Renal cortical epithelial cell (primary cell): ENCODE measurements at regions not wholly inside any gene's neighbourhood (a gene's known extent, or its start where the extent isn't known, plus 50 kb on each side); places are given as distances from the start of the nearest gene placed in this dataset.

ENCODE experiments used
- DNase-seq: peaks from one replicate; pipeline ENCODE4 v3.0.0-alpha.2; 2011; ENCODE audit warnings: low read depth

GRCh38 chr12:46131732-46132469 lies 136.9 kb downstream of the SLC38A1 start:
- no peak for DNase-seq

DNA sequence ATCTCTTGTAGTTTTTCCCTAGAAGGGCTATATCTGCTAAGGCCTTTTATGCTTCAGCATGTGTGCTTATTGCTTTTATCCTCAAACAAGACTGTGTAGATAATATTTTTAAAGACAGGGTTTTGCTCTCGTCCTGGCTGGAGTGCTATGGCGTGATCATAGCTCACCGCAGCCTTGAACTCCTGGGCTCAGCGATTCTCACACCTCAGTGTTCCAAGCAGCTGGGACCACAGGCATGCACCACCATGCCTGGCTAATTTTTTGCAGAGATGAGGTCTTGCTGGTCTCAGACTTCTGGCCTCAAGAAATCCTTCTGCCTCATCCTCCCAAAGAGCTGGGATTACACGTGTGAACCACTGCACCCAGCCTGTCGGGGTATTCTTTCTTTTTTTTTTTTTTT lies 137.3 kb upstream of the SCAF11 start:
- DNase-seq: no peak

- no peak for DNase-seq
Measured at GRCh38 chr12:46126050-46126727, 135.8 kb upstream of the SCAF11 start.

- DNase-seq: peak; percentile 82
Measured at GRCh38 chr12:46124848-46125619, 134.7 kb upstream of the SCAF11 start.

DNA sequence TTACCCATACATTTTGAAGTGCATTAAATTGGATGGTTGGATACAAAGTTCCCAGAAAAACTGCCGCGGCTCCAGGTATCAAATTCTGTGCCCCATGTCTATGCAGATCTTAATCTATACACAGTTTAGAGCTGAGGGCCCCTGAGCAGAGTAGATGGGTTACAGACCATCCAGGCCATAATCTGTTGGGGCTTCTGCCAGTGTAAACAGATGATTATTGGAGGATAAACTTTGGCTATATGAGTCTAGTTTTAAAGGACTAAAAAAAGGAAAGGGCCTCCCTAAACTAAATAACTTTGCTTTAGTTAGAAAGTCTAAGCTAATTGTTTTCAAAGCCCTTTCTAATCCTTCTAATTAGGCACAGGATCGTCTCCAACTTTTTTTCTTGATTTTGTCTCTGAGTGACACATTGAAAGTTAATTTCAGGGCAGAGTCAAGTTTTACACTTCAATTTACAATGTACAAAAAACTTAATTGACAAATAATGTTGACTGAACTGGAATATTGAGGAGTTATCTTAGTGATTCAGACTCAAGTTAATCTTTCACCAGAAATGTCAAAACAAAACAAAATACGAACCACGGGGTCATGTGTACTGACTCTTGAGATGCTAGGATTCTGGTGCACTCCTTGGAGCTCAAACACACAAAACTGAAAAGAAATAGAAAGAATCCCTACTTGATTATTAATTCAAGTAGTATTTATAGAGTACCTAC lies 133.9 kb upstream of the SCAF11 start:
- DNase-seq: peak; percentile 85

GRCh38 chr12:46112364-46112763 lies 122.0 kb upstream of the SCAF11 start:
- no peak for DNase-seq

DNA sequence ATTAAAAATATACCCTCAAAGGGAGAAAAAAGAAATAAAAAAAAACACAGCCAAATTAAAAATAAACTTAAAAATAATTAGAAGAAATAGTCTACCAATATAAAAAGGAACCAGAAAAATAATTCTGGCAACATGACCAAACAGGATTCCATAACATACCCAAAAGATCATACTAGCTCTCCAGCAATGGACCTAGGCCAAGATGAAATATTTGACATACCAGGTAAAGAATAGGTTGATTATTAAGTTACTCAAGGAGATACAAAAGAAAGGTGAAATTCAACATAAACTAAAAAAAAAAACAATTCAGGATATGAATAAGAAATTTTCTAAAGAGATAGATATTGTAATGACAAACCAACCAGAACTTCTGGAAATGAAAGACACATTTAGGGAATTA lies 121.3 kb upstream of the SCAF11 start:
- no peak for DNase-seq

- no peak for DNase-seq
Measured at GRCh38 chr12:46110928-46111699, 120.7 kb upstream of the SCAF11 start.

DNA sequence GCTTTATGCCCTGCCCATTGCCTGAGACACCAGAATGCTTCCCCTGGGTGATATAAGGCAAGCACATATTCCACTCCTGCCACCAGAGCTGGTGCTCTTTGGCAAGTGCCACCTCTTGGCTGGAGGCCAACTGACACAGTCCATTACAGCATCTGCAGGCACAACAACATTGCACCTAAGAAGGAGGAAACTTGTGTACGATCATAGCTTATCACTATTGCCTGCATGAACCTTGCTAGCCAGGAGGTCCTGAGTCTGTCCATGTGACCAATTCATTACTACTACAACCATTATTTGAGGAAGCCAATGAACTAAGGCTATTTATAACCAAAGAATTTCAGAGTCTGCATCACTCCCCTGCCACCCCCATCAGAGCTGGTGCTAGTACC lies 119.8 kb upstream of the SCAF11 start:
- DNase-seq: peak; percentile 3

- no peak for DNase-seq
Measured at GRCh38 chr12:46109343-46110222, 119.2 kb upstream of the SCAF11 start.

DNA sequence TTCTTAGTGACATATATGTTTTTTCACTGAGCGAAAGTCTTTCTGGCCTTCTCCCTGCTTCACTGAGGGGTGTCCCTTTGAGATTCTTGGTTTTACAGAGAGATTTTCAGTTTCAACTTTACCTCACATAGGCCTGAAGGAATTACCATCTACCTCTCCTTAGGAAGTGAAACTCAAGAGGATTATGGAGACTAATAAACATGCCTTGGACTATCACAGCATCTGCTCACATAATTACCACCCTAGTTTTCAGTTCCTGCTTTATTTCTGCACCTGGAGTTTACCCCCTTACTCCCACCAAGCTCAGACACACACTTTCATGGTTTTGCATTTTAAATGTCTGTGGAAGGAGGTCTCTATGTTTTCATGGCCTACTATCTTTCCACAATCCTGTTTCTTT lies 118.3 kb upstream of the SCAF11 start:
- no peak for DNase-seq

GRCh38 chr12:46107591-46107990 lies 117.2 kb upstream of the SCAF11 start:
- DNase-seq: no peak

DNA sequence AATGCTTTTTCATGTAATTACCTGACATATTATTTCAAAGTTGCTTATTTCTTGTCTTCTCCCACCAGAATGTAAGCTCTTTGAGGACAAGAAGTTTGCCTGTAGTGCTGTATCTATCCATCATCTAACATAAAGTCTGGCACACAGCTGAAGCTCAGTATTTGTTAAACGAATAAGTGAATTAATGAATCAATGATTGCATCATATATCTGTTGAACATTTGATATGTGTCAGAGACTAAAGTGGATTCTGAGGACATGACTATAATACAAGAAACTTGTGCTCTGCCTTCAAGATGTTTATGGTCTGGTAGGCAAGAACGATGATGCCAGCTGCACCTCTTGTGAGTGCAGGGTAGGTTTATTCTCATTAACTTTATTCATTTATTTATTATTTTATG lies 115.4 kb upstream of the SCAF11 start:
- DNase-seq: no peak

DNA sequence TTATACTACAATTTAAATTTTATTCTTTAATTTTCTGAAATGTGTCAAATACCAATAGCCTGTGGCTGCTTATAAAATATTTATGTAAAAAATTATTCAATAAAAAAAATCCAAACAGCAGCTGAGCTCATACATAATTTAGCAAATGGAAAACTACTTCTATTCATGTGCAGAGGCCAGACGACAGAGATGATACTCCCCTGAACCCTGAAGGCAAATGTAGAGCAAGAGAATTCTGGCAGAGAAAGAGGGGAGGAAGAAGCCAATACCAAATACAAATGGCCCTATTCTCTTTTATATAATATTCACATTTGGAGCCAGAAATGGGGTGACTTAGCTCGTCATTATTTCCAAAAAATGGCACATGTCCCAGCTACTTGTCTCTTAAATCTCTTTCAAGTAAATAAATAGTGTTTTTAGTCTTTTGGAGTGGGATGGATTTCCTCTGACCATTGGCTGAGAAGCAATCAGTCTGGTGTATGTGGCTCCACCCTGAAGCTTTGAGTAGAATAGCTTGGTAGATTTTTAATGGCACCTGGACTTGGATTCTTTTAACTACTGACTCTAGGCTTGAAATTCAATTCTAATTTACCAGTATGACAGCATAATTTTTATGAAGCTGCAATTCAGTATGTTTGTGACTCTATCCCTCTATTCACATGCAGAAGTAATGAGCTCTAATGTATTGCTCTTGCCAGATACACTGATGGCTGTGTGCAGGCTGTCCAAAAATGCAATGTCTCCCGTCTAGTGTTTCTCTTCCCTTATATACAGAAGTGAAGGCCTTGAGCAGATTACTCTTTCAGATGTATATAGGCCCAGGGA lies 113.4 kb upstream of the SCAF11 start:
- DNase-seq: no peak

GRCh38 chr12:46101485-46101869 lies 111.1 kb upstream of the SCAF11 start:
- peak; percentile 75 for DNase-seq

GRCh38 chr12:46100551-46101484 lies 110.4 kb upstream of the SCAF11 start:
- peak; percentile 86 for DNase-seq

GRCh38 chr12:46089414-46090162 lies 99.2 kb upstream of the SCAF11 start:
- peak; percentile 19 for DNase-seq
